DMS79 (cell line): ENCODE measurements at regions not wholly inside any gene's neighbourhood (a gene's known extent, or its start where the extent isn't known, plus 50 kb on each side); places are given as distances from the start of the nearest gene placed in this dataset.
"Not testable (repeated sequence)": the region's sequence is repeated elsewhere in the genome, so short reads cannot be mapped to it uniquely, and the experiment has no call there.

ENCODE experiments used
- DNase-seq: peaks from one replicate; lab custom pipeline; 2025; lab: John Stamatoyannopoulos, UW

- no peak for DNase-seq
Measured at GRCh38 chr2:12879649-12880048, 162.9 kb downstream of the TRIB2 start.

GRCh38 chr2:12881952-12882351 lies 165.2 kb downstream of the TRIB2 start:
- no peak for DNase-seq

GRCh38 chr2:12882393-12882792 lies 165.7 kb downstream of the TRIB2 start:
- DNase-seq, result no peak

GRCh38 chr2:12883906-12884305 lies 167.2 kb downstream of the TRIB2 start:
- DNase-seq, result no peak

GRCh38 chr2:12884713-12885282 lies 168.1 kb downstream of the TRIB2 start:
- no peak for DNase-seq

GRCh38 chr2:12890066-12890465 lies 173.3 kb downstream of the TRIB2 start:
- DNase-seq, result no peak

- no peak for DNase-seq
Measured at GRCh38 chr2:12890481-12890991, 173.8 kb downstream of the TRIB2 start.

- DNase-seq, result no peak
Measured at GRCh38 chr2:12895017-12895416, 178.3 kb downstream of the TRIB2 start.

- DNase-seq, result no peak
Measured at GRCh38 chr2:12896318-12896982, 179.7 kb downstream of the TRIB2 start.

GRCh38 chr2:12897181-12897580 lies 180.4 kb downstream of the TRIB2 start:
- DNase-seq, result no peak

- no peak for DNase-seq
Measured at GRCh38 chr2:12903272-12903671, 186.5 kb downstream of the TRIB2 start.

- no peak for DNase-seq
Measured at GRCh38 chr2:12910431-12910830, 193.7 kb downstream of the TRIB2 start.

GRCh38 chr2:12915787-12916186 lies 199.1 kb downstream of the TRIB2 start:
- DNase-seq, result no peak

GRCh38 chr2:12918138-12918834 lies 201.6 kb downstream of the TRIB2 start:
- DNase-seq, result no peak

- DNase-seq, result no peak
Measured at GRCh38 chr2:12918835-12919445, 202.2 kb downstream of the TRIB2 start.

- DNase-seq, result no peak
Measured at GRCh38 chr2:12921321-12921720, 204.6 kb downstream of the TRIB2 start.

GRCh38 chr2:12923907-12924610 lies 207.3 kb downstream of the TRIB2 start:
- no peak for DNase-seq

GRCh38 chr2:12926641-12927040 lies 209.9 kb downstream of the TRIB2 start:
- not testable (repeated sequence) for DNase-seq

- no peak for DNase-seq
Measured at GRCh38 chr2:12928197-12928774, 211.6 kb downstream of the TRIB2 start.

GRCh38 chr2:12928775-12929401 lies 212.2 kb downstream of the TRIB2 start:
- no peak for DNase-seq

- no peak for DNase-seq
Measured at GRCh38 chr2:12929758-12930157, 213.0 kb downstream of the TRIB2 start.
